Endothelial cell of umbilical vein (primary cell): ENCODE measurements at regions not wholly inside any gene's neighbourhood (a gene's known extent, or its start where the extent isn't known, plus 50 kb on each side); places are given as distances from the start of the nearest gene placed in this dataset.

Experiments used
- CTCF ChIP-seq, 2 donors: IDR thresholded peaks; 1 replicate in 1 of 2; 2 replicates in 1 of 2; pipeline ENCODE4 v1.5.1; 2011; ENCODE audit warnings: low read length in 2 of 2, mild to moderate bottlenecking in 2 of 2, moderate library complexity in 2 of 2, control low read depth in 1 of 2, inconsistent platforms in 1 of 2, low read depth in 1 of 2; ENCODE audit not compliant: insufficient read depth in 1 of 2; ENCODE audit errors: extremely low read depth in 1 of 2
- EZH2 ChIP-seq: IDR thresholded peaks from 2 replicates; pipeline ENCODE4 v1.6.1; 2012; ENCODE audit warnings: borderline replicate concordance, low read depth, mild to moderate bottlenecking, moderate library complexity, low read length, inconsistent platforms; ENCODE audit not compliant: severe bottlenecking
- FOS ChIP-seq: IDR thresholded peaks from 2 replicates; pipeline ENCODE4 v1.6.1; 2011; ENCODE audit warnings: mild to moderate bottlenecking, low read length, moderate library complexity, borderline replicate concordance; ENCODE audit not compliant: insufficient read depth
- GATA2 ChIP-seq: IDR thresholded peaks from 2 replicates; pipeline ENCODE4 v1.7.0; 2011; ENCODE audit warnings: low read depth, mild to moderate bottlenecking, moderate library complexity, mixed read lengths, low read length; ENCODE audit not compliant: insufficient read length, insufficient read depth
- JUN ChIP-seq: IDR thresholded peaks from 2 replicates; pipeline ENCODE4 v1.6.1; 2011; ENCODE audit warnings: borderline replicate concordance, low read depth; ENCODE audit not compliant: insufficient read length, insufficient read depth
- MAX ChIP-seq: IDR thresholded peaks from 2 replicates; pipeline ENCODE4 v1.6.1; 2011; ENCODE audit not compliant: insufficient read depth, insufficient read length
- MYC ChIP-seq: IDR thresholded peaks from one replicate; pipeline ENCODE4 v1.6.1; 2011; ENCODE audit warnings: mild to moderate bottlenecking, low read depth, low read length
- POLR2A ChIP-seq: IDR thresholded peaks from 2 replicates; pipeline ENCODE4 v1.6.1; 2012; ENCODE audit warnings: low read depth, mild to moderate bottlenecking, control low read depth, low read length
- POLR2AphosphoS5 ChIP-seq: IDR thresholded peaks from 2 replicates; pipeline ENCODE4 v1.6.1; 2012; ENCODE audit warnings: low read depth, mild to moderate bottlenecking, control low read depth, low read length, moderate library complexity; ENCODE audit not compliant: insufficient read depth

GRCh38 chr1:30478799-30479563 is 244.4 kb downstream of the MATN1 start:
- TF ChIP-seq POLR2AphosphoS5 (no peak), CTCF (IDR thresholded peaks at IDR 0.05; ENCODE audit: extremely low read depth in 1 of 2, insufficient read depth in 1 of 2, low read depth in 1 of 2, low read length in 2 of 2) (no peak), POLR2A (no peak), EZH2 (no peak), JUN (no peak), MYC (no peak), MAX (no peak), FOS (no peak), GATA2 (no peak)
